DND-41 (cell line): ENCODE measurements at regions not wholly inside any gene's neighbourhood (a gene's known extent, or its start where the extent isn't known, plus 50 kb on each side); places are given as distances from the start of the nearest gene placed in this dataset.
"Not testable (repeated sequence)": the region's sequence is repeated elsewhere in the genome, so short reads cannot be mapped to it uniquely, and the experiment has no call there.

ENCODE experiments used
- ATAC-seq: fragments of 200-7000 bp; cut with Tn5 transposase; 3 replicates; pipeline ENCODE4 v1.9.1; 2021; ENCODE audit warnings: low read depth; ENCODE audit not compliant: insufficient read depth
- DNase-seq: peaks from one replicate; pipeline ENCODE4 v3.0.0-alpha.2; 2020
- H2AFZ ChIP-seq: 2 replicates; pipeline ENCODE4 v1.6.0; 2012; ENCODE audit warnings: low read depth, low read length
- H3K27ac ChIP-seq: 2 replicates; pipeline ENCODE4 v1.5.1; 2012; ENCODE audit warnings: low read length, inconsistent platforms
- H3K27me3 ChIP-seq: fragments of 200-600 bp; sonication (generic); 2 replicates; pipeline ENCODE4 v1.6.0; 2012; ENCODE audit warnings: low read length, mild to moderate bottlenecking, inconsistent platforms; ENCODE audit not compliant: insufficient read depth, poor library complexity
- H3K36me3 ChIP-seq: 2 replicates; pipeline ENCODE4 v1.5.1; 2012; ENCODE audit warnings: low read length, inconsistent platforms; ENCODE audit not compliant: insufficient read depth
- H3K4me1 ChIP-seq: 2 replicates; pipeline ENCODE4 v1.5.1; 2012; ENCODE audit warnings: mild to moderate bottlenecking, low read length; ENCODE audit not compliant: insufficient read depth
- H3K4me2 ChIP-seq: 2 replicates; pipeline ENCODE4 v1.6.0; 2012; ENCODE audit warnings: mild to moderate bottlenecking, moderate library complexity, low read length, inconsistent platforms; ENCODE audit not compliant: insufficient read depth
- H3K4me3 ChIP-seq, 2 experiments: fragments of 200-600 bp in 1 of 2; shearing (Covaris generic) in 1 of 2; 2 replicates each; pipeline ENCODE4 v1.5.1; 2012 to 2016; ENCODE audit warnings: inconsistent platforms in 2 of 2, low read length in 2 of 2, mild to moderate bottlenecking in 2 of 2, low read depth in 1 of 2, moderate library complexity in 1 of 2
- H3K79me2 ChIP-seq: 2 replicates; pipeline ENCODE4 v1.6.0; 2012; ENCODE audit warnings: low read length, inconsistent platforms; ENCODE audit not compliant: insufficient read depth
- H3K9ac ChIP-seq: 2 replicates; pipeline ENCODE4 v1.6.0; 2012; ENCODE audit warnings: low read depth, mild to moderate bottlenecking, inconsistent platforms, low read length, moderate library complexity
- H3K9me3 ChIP-seq: 2 replicates; pipeline ENCODE4 v1.5.1; 2012; ENCODE audit warnings: low read length, moderate library complexity, mild to moderate bottlenecking, inconsistent platforms; ENCODE audit not compliant: insufficient read depth, severe bottlenecking
- H4K20me1 ChIP-seq: 2 replicates; pipeline ENCODE4 v1.6.0; 2012; ENCODE audit warnings: low read length; ENCODE audit not compliant: insufficient read depth
- CTCF ChIP-seq: IDR thresholded peaks from 2 replicates; pipeline ENCODE4 v1.5.1; 2012; ENCODE audit warnings: borderline replicate concordance, low read length, moderate library complexity, mild to moderate bottlenecking; ENCODE audit not compliant: poor library complexity, severe bottlenecking; ENCODE audit errors: extremely low read depth
- EZH2 ChIP-seq: IDR thresholded peaks from 3 replicates; pipeline ENCODE4 v1.6.1; 2012; ENCODE audit warnings: borderline replicate concordance, low read depth, mild to moderate bottlenecking, moderate library complexity, low read length, inconsistent platforms; ENCODE audit not compliant: severe bottlenecking

DNA sequence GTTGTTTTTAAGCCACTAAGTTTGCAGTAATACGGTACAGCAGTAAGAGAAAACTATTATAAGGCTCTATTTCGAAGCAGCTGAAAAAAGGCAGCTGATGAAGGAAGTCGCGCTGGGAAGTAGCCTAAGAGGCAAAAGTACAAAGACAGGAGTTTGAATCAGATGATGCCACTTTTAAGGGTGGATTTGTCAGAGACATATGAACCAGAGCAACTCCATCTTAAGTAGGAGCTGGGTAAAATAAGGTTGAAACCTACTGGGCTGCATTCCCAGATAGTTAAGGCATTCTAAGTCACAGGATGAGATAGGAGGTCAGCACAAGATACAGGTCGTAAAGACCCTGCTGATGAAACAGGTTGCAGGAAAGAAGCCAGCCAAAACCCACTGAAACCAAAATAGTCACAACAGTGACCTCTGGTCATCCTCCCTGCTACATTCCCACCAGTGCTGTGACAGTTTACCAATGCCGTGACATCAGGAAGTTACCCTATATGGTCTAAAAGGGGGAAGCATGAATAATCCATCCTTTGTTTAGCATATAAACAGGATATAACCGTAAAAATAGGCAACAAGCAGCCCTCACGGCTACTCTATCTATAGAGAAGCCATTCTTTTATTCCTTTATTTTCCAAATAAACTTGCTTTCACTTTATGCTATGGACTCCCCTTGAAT is 91.8 kb upstream of the PRSS3 start:
- Histone ChIP-seq H3K9ac (no peak overlapping the region), H4K20me1 (no peaks in the 10 kb centered on the region)

GRCh38 chr9:33705440-33705839 is 89.9 kb upstream of the PRSS3 start:
- not testable (repeated sequence) for H3K4me2 ChIP-seq, H3K4me3 ChIP-seq, H3K9ac ChIP-seq, DNase-seq, H3K9me3 ChIP-seq, H4K20me1 ChIP-seq, ATAC-seq, H3K27me3 ChIP-seq, H3K4me1 ChIP-seq, H3K79me2 ChIP-seq, H2AFZ ChIP-seq, H3K27ac ChIP-seq, H3K36me3 ChIP-seq

More for the DNA sequence above, 91.8 kb upstream of the PRSS3 start:
- Histone ChIP-seq H3K9me3 (no peaks in the 10 kb centered on the region), H3K79me2 (no peaks in the 10 kb centered on the region), H3K4me1 (no peaks in the 10 kb centered on the region), H3K27me3 (peaks cover 4% of the 10 kb centered on the region), H3K36me3 (no peaks in the 10 kb centered on the region), H3K4me2 (no peak overlapping the region), H3K27ac (no peak overlapping the region), H3K4me3 (no peak overlapping the region), H2AFZ (no peak overlapping the region)
- no peak for DNase-seq
- TF ChIP-seq EZH2 (no peak), CTCF (no peak)
- ATAC-seq: no peak

DNA sequence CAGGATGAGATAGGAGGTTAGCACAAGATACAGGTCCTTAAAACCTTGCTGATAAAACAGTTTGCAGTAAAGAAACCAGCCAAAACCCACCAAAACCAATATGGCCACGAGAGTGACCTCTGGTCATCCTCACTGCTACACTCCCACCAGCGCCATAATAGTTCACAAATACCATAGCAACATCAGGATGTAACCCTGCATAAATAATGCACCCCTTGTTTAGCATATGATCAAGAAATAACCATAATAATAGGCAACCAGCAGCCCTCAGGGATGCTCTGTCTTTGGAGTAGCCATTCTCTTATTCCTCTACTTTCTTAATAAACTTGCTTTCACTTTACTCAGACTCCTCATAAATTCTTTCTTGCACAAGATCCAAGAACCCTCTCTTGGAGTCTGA is 86.9 kb upstream of the PRSS3 start:
- H3K4me3 ChIP-seq: no peak overlapping the region
- H2AFZ ChIP-seq: no peak overlapping the region
- H3K79me2 ChIP-seq: no peaks in the 10 kb centered on the region
- H3K4me2 ChIP-seq: no peak overlapping the region
- no peak for DNase-seq
- H3K27me3 ChIP-seq: no peaks in the 10 kb centered on the region
- H3K27ac ChIP-seq: no peak overlapping the region
- H3K9me3 ChIP-seq: no peaks in the 10 kb centered on the region
- no peak overlapping the region for H3K9ac ChIP-seq
- H3K4me1 ChIP-seq: no peaks in the 10 kb centered on the region
- H4K20me1 ChIP-seq: no peaks in the 10 kb centered on the region
- ATAC-seq: no peak
- no peak for TF ChIP-seq CTCF
- no peak for TF ChIP-seq EZH2
- H3K36me3 ChIP-seq: no peaks in the 10 kb centered on the region

DNA sequence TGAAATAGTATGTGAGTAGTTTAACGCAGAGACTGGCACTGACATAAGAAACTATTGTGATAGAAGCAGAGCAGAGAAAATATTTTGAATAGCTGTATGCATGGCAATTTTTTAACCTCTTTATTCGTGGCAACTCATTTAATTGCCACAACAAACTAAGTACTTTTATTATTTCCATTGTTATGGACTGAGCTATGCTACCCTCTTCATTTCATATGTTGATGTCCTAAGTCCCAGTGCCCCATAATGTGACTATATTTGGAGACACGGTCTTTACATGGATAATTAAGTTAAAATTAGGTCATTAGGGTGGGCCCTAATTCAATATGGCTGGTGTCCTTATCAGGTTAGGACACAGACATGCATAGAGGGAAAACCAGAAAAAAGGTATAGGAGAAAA is 86.1 kb upstream of the PRSS3 start:
- DNase-seq (no peak), ATAC-seq (no peak)
- H3K9me3 ChIP-seq: no peaks in the 10 kb centered on the region
- H3K27ac ChIP-seq: no peak overlapping the region
- no peaks in the 10 kb centered on the region for H3K79me2 ChIP-seq
- H3K4me2 ChIP-seq: no peak overlapping the region
- H4K20me1 ChIP-seq: no peaks in the 10 kb centered on the region
- H3K4me3 ChIP-seq: no peak overlapping the region
- no peaks in the 10 kb centered on the region for H3K36me3 ChIP-seq
- no peaks in the 10 kb centered on the region for H3K27me3 ChIP-seq
- no peaks in the 10 kb centered on the region for H3K4me1 ChIP-seq
- no peak overlapping the region for H3K9ac ChIP-seq
- TF ChIP-seq EZH2 (no peak), CTCF (no peak)
- H2AFZ ChIP-seq: no peak overlapping the region

GRCh38 chr9:33711418-33711817 is 83.9 kb upstream of the PRSS3 start:
- not testable (repeated sequence) for H3K9ac ChIP-seq, H3K4me3 ChIP-seq, H3K4me2 ChIP-seq, H3K36me3 ChIP-seq, ATAC-seq, H3K9me3 ChIP-seq, DNase-seq, H3K4me1 ChIP-seq, H3K27me3 ChIP-seq, H3K79me2 ChIP-seq, H4K20me1 ChIP-seq, H2AFZ ChIP-seq, H3K27ac ChIP-seq
